Sigmoid colon (tissue), 4 donors: ENCODE measurements at regions not wholly inside any gene's neighbourhood (a gene's known extent, or its start where the extent isn't known, plus 50 kb on each side); places are given as distances from the start of the nearest gene placed in this dataset.

ENCODE experiments used
- CTCF ChIP-seq, 4 experiments: fragments of 450-650 bp in 3 of 4; fragments of 200-600 bp in 1 of 4; IDR thresholded peaks; one replicate each; pipeline ENCODE4 v1.5.1; 2016 to 2019; ENCODE audit warnings: antibody characterized with exemption in 4 of 4, mild to moderate bottlenecking in 3 of 4, moderate library complexity in 2 of 4
- POLR2A ChIP-seq, 2 donors: fragments of 450-650 bp; IDR thresholded peaks; one replicate each; pipeline ENCODE4 v1.6.1; 2016; ENCODE audit warnings: antibody characterized with exemption in 2 of 2, mild to moderate bottlenecking in 2 of 2, moderate library complexity in 2 of 2
- POLR2AphosphoS5 ChIP-seq, 4 donors: sonication (generic); formaldehyde crosslinking; IDR thresholded peaks; one replicate each; pipeline ENCODE4 v1.6.1; 2017; ENCODE audit warnings: antibody characterized with exemption in 4 of 4

GRCh38 chr2:42859791-42860190 is 67.4 kb upstream of the HAAO start:
- no peak for TF ChIP-seq POLR2AphosphoS5 (IDR thresholded peaks at IDR 0.05)
- TF ChIP-seq POLR2A (IDR thresholded peaks at IDR 0.05): no peak
- no peak for TF ChIP-seq CTCF (IDR thresholded peaks at IDR 0.05)
